ENCODE measurements at regions not wholly inside any gene's neighbourhood (a gene's known extent, or its start where the extent isn't known, plus 50 kb on each side); places are given as distances from the start of the nearest gene placed in this dataset.

- TF ChIP-seq POLR2AphosphoS5 (IDR thresholded peaks at IDR 0.05; ENCODE audit: borderline replicate concordance, low read depth, low read length) (no peak), EZH2 (IDR thresholded peaks at IDR 0.05) (no peak)
Measured at GRCh38 chr1:218874313-218874712, 299.4 kb upstream of the LYPLAL1 start.
